PC-9 (cell line): ENCODE measurements at regions not wholly inside any gene's neighbourhood (a gene's known extent, or its start where the extent isn't known, plus 50 kb on each side); places are given as distances from the start of the nearest gene placed in this dataset.
"Not testable (repeated sequence)": the region's sequence is repeated elsewhere in the genome, so short reads cannot be mapped to it uniquely, and the experiment has no call there.

Experiments
- BruUV-seq: library from RNA; stranded (reverse); fragments of 400-500 nt; replicated peaks from 2 replicates; lab custom pipeline; 2021; lab: Mats Ljungman, UMichigan
- CTCF ChIA-PET: fragments of 300-600 bp; sonication (Branson Sonifier 250); formaldehyde crosslinking; loops from one replicate; lab custom pipeline; 2022; ENCODE audit warnings: antibody characterized with exemption; lab: Charles Lee
- POLR2A ChIA-PET: fragments of 300-600 bp; sonication (Branson Sonifier 250); formaldehyde crosslinking; loops from one replicate; lab custom pipeline; 2022; ENCODE audit warnings: antibody characterized with exemption; ENCODE audit not compliant: unreplicated experiment; lab: Charles Lee
- DNase-seq, 2 experiments: peaks; one replicate each; pipeline versions ENCODE4 v3.0.0 to v3.0.0-alpha.2; 2015 to 2022; ENCODE audit warnings: mixed read lengths in 1 of 2
- H2AFZ ChIP-seq: fragments of 200-600 bp; sonication (generic); 2 replicates; pipeline ENCODE4 v1.8.1; 2017; ENCODE audit warnings: antibody characterized with exemption
- H3F3A ChIP-seq: fragments of 200-600 bp; sonication (generic); 2 replicates; pipeline ENCODE4 v1.8.1; 2017; ENCODE audit warnings: antibody characterized with exemption, mild to moderate bottlenecking, low read depth; ENCODE audit not compliant: insufficient read depth
- H3K27ac ChIP-seq: fragments of 200-600 bp; sonication (generic); 2 replicates; pipeline ENCODE4 v1.6.1; 2016; ENCODE audit warnings: mixed run types
- H3K27me3 ChIP-seq: fragments of 200-600 bp; sonication (generic); 2 replicates; pipeline ENCODE4 v1.6.1; 2016; ENCODE audit warnings: low read depth, mixed run types; ENCODE audit not compliant: insufficient read depth
- H3K36me3 ChIP-seq: fragments of 200-600 bp; sonication (generic); 2 replicates; pipeline ENCODE4 v1.6.1; 2016; ENCODE audit warnings: low read depth, mixed run types
- H3K4me1 ChIP-seq: fragments of 200-600 bp; sonication (generic); replicated peaks from 2 replicates; pipeline ENCODE4 v1.6.1; 2016; ENCODE audit warnings: mixed run types; ENCODE audit not compliant: insufficient read depth
- H3K4me2 ChIP-seq: fragments of 200-600 bp; sonication (generic); 2 replicates; pipeline ENCODE4 v1.6.1; 2017; ENCODE audit warnings: mixed run types
- H3K4me3 ChIP-seq: fragments of 200-600 bp; sonication (generic); 2 replicates; pipeline ENCODE4 v1.6.1; 2016; ENCODE audit warnings: mixed run types
- H3K79me2 ChIP-seq: fragments of 200-600 bp; sonication (generic); 2 replicates; pipeline ENCODE4 v1.6.1; 2017; ENCODE audit warnings: low read depth, mixed run types
- H3K9me2 ChIP-seq: fragments of 200-600 bp; sonication (generic); 2 replicates; pipeline ENCODE4 v1.8.1; 2017; ENCODE audit warnings: mild to moderate bottlenecking; ENCODE audit not compliant: insufficient read depth
- H3K9me3 ChIP-seq: fragments of 200-600 bp; sonication (generic); 2 replicates; pipeline ENCODE4 v1.8.1; 2016; ENCODE audit warnings: low read depth; ENCODE audit not compliant: insufficient read depth
- H4K20me1 ChIP-seq: fragments of 200-600 bp; sonication (generic); 2 replicates; pipeline ENCODE4 v1.8.1; 2017; ENCODE audit not compliant: insufficient read depth
- intact Hi-C: fragments of 100-400 bp; cut with micrococcal nuclease; formaldehyde crosslinking; loops from one replicate; pipeline ENCODE4 v1.10.0; 2022; ENCODE audit not compliant: unreplicated experiment

DNA sequence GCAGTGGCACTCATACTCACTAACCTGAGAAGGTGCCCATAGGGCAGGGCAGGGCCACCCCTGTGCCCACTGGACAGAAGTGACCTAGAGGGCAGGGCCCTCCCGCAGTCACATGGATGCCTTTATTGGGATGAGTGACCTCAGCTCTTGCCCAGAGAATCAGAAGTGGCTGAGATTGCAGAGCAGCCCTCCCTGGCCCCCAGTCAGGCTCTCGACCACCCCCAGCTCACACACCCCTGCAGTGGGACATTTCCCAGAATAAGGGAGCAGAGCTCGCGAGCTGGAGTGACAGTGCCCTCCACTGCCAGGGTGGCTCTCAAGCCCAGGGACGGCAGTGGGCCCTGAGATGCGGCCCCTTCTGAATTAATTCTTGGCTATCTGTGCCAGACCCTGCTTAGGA is 84.7 kb downstream of the MALL start:
- H3K27me3 ChIP-seq, H3K36me3 ChIP-seq, H3K4me3 ChIP-seq, CTCF ChIA-PET, H3K79me2 ChIP-seq, POLR2A ChIA-PET, DNase-seq, intact Hi-C loops, H3K4me1 ChIP-seq, H3K9me3 ChIP-seq, H3F3A ChIP-seq, H2AFZ ChIP-seq, BruUV-seq, H3K9me2 ChIP-seq, H3K27ac ChIP-seq, H3K4me2 ChIP-seq, H4K20me1 ChIP-seq: not testable (repeated sequence)

DNA sequence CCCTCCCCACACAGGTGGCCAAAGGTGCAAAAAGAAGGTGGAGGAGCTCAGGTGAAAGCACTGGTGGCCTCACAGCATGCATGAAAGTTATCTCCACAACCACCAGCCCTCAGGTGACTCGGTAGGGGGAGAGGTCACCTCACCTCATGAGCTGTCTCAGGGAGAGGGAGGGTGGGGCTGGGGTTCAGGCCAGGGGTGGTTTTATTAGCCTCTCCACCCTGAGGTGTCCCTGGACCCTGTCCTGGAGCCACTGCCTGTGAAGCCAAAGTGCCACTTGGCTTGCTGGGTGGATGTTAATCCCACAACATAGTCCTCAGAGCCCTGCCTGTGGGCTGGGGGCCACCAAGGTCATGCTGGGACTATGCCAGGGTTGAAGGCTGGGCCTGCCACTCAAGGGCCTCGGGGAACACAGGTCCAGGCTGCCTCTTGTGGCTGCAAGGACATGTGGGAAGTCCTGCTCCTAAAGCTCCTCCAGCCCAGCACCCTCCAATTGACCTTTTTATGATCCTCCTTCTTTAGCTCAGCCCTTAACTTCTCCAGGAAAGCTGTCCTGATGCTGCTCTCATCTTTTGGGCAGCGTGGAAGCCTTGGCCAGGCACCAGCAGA is 83.8 kb downstream of the MALL start:
- H3K27me3 ChIP-seq, BruUV-seq, H4K20me1 ChIP-seq, CTCF ChIA-PET, H2AFZ ChIP-seq, intact Hi-C loops, DNase-seq, H3K9me3 ChIP-seq, H3K36me3 ChIP-seq, H3K4me2 ChIP-seq, H3K27ac ChIP-seq, H3K79me2 ChIP-seq, POLR2A ChIA-PET, H3F3A ChIP-seq, H3K9me2 ChIP-seq, H3K4me3 ChIP-seq, H3K4me1 ChIP-seq: not testable (repeated sequence)
